Ovary (tissue), 3 donors: ENCODE measurements at regions not wholly inside any gene's neighbourhood (a gene's known extent, or its start where the extent isn't known, plus 50 kb on each side); places are given as distances from the start of the nearest gene placed in this dataset.

Source experiments
- POLR2A ChIP-seq: fragments of 450-650 bp; IDR thresholded peaks from one replicate; pipeline ENCODE4 v1.6.1; 2017; ENCODE audit warnings: antibody characterized with exemption, mild to moderate bottlenecking, moderate library complexity
- TF ChIP-seq, protein P1 (sequence below), 3 donors: fragments of 450-650 bp in 2 of 3; fragments of 200-600 bp in 1 of 3; IDR thresholded peaks; one replicate each; pipeline versions ENCODE4 v1.5.1 to v1.8.0; 2016 to 2022; ENCODE audit warnings: antibody characterized with exemption in 3 of 3, mild to moderate bottlenecking in 1 of 3
- donor health status: DM: no; HTN: no; CAD: no.

DNA sequence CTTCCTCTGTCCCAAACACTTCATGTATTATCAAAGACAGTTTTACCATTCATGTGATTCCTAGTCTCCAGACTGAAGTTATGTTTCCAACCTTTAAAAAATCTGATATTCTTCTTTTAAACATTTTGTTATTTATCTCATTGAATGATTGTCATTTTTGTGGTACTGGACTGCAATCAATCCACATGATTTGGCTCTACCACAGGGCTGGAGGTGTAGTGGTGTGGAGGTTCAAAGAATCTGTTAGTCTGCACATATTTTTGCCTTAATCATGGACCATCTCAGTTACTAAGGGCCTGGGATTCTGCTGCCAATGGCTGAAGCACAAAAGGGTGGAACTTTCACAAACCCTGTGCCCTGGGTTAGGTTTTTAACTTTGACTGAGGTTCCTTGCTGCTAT, 164.1 kb upstream of the JAG1 start:
- TF ChIP-seq, protein P1, sequence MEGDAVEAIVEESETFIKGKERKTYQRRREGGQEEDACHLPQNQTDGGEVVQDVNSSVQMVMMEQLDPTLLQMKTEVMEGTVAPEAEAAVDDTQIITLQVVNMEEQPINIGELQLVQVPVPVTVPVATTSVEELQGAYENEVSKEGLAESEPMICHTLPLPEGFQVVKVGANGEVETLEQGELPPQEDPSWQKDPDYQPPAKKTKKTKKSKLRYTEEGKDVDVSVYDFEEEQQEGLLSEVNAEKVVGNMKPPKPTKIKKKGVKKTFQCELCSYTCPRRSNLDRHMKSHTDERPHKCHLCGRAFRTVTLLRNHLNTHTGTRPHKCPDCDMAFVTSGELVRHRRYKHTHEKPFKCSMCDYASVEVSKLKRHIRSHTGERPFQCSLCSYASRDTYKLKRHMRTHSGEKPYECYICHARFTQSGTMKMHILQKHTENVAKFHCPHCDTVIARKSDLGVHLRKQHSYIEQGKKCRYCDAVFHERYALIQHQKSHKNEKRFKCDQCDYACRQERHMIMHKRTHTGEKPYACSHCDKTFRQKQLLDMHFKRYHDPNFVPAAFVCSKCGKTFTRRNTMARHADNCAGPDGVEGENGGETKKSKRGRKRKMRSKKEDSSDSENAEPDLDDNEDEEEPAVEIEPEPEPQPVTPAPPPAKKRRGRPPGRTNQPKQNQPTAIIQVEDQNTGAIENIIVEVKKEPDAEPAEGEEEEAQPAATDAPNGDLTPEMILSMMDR (IDR thresholded peaks at IDR 0.05) = no peak
- TF ChIP-seq POLR2A = no peak
